ENCODE measurements at regions not wholly inside any gene's neighbourhood (a gene's known extent, or its start where the extent isn't known, plus 50 kb on each side); places are given as distances from the start of the nearest gene placed in this dataset.

GRCh38 chr4:170777663-170778062, 687.9 kb upstream of the AADAT start:
- H3K9me2 ChIP-seq (ENCODE audit: low read depth, low read length): no peaks in the 10 kb centered on the region
- no peak overlapping the region for H3K4me3 ChIP-seq (ENCODE audit: low read depth, low read length, poor library complexity, severe bottlenecking)
- H3K4me2 ChIP-seq (ENCODE audit: low read length): no peak overlapping the region
- H3K79me2 ChIP-seq (ENCODE audit: insufficient read depth, low read length): no peaks in the 10 kb centered on the region
- H3K27ac ChIP-seq (ENCODE audit: low read depth, low read length, poor library complexity, severe bottlenecking): no peak overlapping the region
- TF ChIP-seq CTCF (IDR thresholded peaks at IDR 0.05; ENCODE audit: low read length) (no peak), EZH2 (IDR thresholded peaks at IDR 0.05; ENCODE audit: borderline replicate concordance, low read length) (no peak)
- H3K27me3 ChIP-seq (ENCODE audit: insufficient read depth, low read length): no peaks in the 10 kb centered on the region
- no peak overlapping the region for H2AFZ ChIP-seq (ENCODE audit: low read length)
- H3K4me1 ChIP-seq (ENCODE audit: insufficient read depth, low read length, severe bottlenecking): no peaks in the 10 kb centered on the region
- H3K9ac ChIP-seq (ENCODE audit: low read length): no peak overlapping the region
- H3K9me3 ChIP-seq (ENCODE audit: low read length): no peaks in the 10 kb centered on the region
- no peaks in the 10 kb centered on the region for H3K36me3 ChIP-seq (ENCODE audit: insufficient read depth, low read length)
- no peaks in the 10 kb centered on the region for H4K20me1 ChIP-seq (ENCODE audit: insufficient read depth, low read length)
- H3F3A ChIP-seq (ENCODE audit: insufficient read depth, low read length): no peaks in the 10 kb centered on the region

- Histone ChIP-seq H3K4me1 (ENCODE audit: insufficient read depth, low read length, severe bottlenecking) (no peaks in the 10 kb centered on the region), H3F3A (ENCODE audit: insufficient read depth, low read length) (no peaks in the 10 kb centered on the region), H2AFZ (ENCODE audit: low read length) (no peak overlapping the region), H3K36me3 (ENCODE audit: insufficient read depth, low read length) (no peaks in the 10 kb centered on the region), H3K4me2 (ENCODE audit: low read length) (no peak overlapping the region), H3K9me3 (ENCODE audit: low read length) (no peaks in the 10 kb centered on the region), H3K27ac (ENCODE audit: low read depth, low read length, poor library complexity, severe bottlenecking) (no peak overlapping the region), H3K9me2 (ENCODE audit: low read depth, low read length) (no peaks in the 10 kb centered on the region), H4K20me1 (ENCODE audit: insufficient read depth, low read length) (no peaks in the 10 kb centered on the region), H3K79me2 (ENCODE audit: insufficient read depth, low read length) (no peaks in the 10 kb centered on the region), H3K4me3 (ENCODE audit: low read depth, low read length, poor library complexity, severe bottlenecking) (no peak overlapping the region), H3K9ac (ENCODE audit: low read length) (no peak overlapping the region), H3K27me3 (ENCODE audit: insufficient read depth, low read length) (no peaks in the 10 kb centered on the region)
- TF ChIP-seq CTCF (IDR thresholded peaks at IDR 0.05; ENCODE audit: low read length): no peak
- TF ChIP-seq EZH2 (IDR thresholded peaks at IDR 0.05; ENCODE audit: borderline replicate concordance, low read length): no peak
Observed at GRCh38 chr4:170776983-170777382, 687.2 kb upstream of the AADAT start.

GRCh38 chr4:170775851-170776250, 686.1 kb upstream of the AADAT start:
- TF ChIP-seq EZH2 (IDR thresholded peaks at IDR 0.05; ENCODE audit: borderline replicate concordance, low read length): no peak
- TF ChIP-seq CTCF (IDR thresholded peaks at IDR 0.05; ENCODE audit: low read length): no peak
- no peak overlapping the region for H3K27ac ChIP-seq (ENCODE audit: low read depth, low read length, poor library complexity, severe bottlenecking)
- no peaks in the 10 kb centered on the region for H3K79me2 ChIP-seq (ENCODE audit: insufficient read depth, low read length)
- no peak overlapping the region for H3K4me2 ChIP-seq (ENCODE audit: low read length)
- no peaks in the 10 kb centered on the region for H3K27me3 ChIP-seq (ENCODE audit: insufficient read depth, low read length)
- no peaks in the 10 kb centered on the region for H3K9me3 ChIP-seq (ENCODE audit: low read length)
- H3K9me2 ChIP-seq (ENCODE audit: low read depth, low read length): no peaks in the 10 kb centered on the region
- no peak overlapping the region for H3K9ac ChIP-seq (ENCODE audit: low read length)
- H2AFZ ChIP-seq (ENCODE audit: low read length): no peak overlapping the region
- H3K4me3 ChIP-seq (ENCODE audit: low read depth, low read length, poor library complexity, severe bottlenecking): no peak overlapping the region
- H3K36me3 ChIP-seq (ENCODE audit: insufficient read depth, low read length): no peaks in the 10 kb centered on the region
- no peaks in the 10 kb centered on the region for H4K20me1 ChIP-seq (ENCODE audit: insufficient read depth, low read length)
- no peaks in the 10 kb centered on the region for H3F3A ChIP-seq (ENCODE audit: insufficient read depth, low read length)
- H3K4me1 ChIP-seq (ENCODE audit: insufficient read depth, low read length, severe bottlenecking): no peaks in the 10 kb centered on the region

All from OCI-LY1 (cell line).